ENCODE measurements at regions not wholly inside any gene's neighbourhood (a gene's known extent, or its start where the extent isn't known, plus 50 kb on each side); places are given as distances from the start of the nearest gene placed in this dataset.

DNA sequence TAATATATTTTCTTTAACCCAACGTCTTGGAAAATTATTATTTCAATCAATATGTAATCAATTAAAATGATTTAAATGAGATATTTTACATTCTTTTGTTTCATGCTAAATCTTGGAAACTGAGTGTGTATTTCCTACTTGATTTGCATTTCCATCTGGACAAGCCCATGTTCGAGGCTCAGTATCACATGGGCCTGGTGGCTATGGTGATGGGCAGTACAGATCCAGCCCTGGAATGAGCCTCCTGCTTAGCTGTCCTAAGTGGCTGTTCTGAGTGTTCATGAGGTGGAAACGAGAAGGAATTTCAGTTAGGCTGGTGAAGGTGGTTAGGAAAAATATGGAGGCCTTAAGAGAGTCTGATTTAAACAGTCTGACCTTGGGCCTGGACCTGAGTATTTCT lies 73.0 kb upstream of the ATXN1 start:
- TF ChIP-seq CTCF (IDR thresholded peaks at IDR 0.05; ENCODE audit: poor library complexity, severe bottlenecking) (no peak), SMC3 (conservative IDR thresholded peaks at IDR 0.05; ENCODE audit: poor library complexity) (no peak)
